Stimulated activated CD4-positive, alpha-beta T cell treated with anti-CD3 and anti-CD28 coated beads, Interleukin-1b, Interleukin-23, amount 100 ng/mL, for 48 hours (primary cell): ENCODE measurements at regions not wholly inside any gene's neighbourhood (a gene's known extent, or its start where the extent isn't known, plus 50 kb on each side); places are given as distances from the start of the nearest gene placed in this dataset.
"Not testable (repeated sequence)": the region's sequence is repeated elsewhere in the genome, so short reads cannot be mapped to it uniquely, and the experiment has no call there.

ENCODE experiments used
- DNase-seq: peaks from one replicate; pipeline ENCODE4 v3.0.0-alpha.2; 2020

GRCh38 chr9:17846948-17847655, 268.2 kb downstream of the SH3GL2 start:
- DNase-seq, result no peak

DNA sequence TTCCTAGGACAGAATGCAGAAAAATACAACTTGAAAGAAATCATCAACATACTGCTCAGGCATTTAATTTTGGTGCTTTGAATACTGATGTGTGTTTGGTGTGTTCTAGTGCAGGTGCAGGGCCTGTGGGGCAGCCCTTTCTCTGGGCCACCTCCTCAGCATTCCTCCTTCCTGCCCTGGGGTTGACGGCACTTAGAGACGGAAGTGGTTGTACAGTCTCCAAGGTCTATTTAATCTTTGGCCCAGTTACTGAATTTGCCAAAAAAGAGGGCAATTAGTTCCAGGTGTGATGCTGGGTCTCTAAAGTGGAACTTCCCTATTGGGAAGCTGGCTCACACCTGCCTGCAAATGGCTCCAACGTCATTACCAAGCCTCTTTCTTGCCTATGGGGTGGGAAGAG, 269.0 kb downstream of the SH3GL2 start:
- DNase-seq, result no peak

- no peak for DNase-seq
Observed at GRCh38 chr9:17852108-17852507, 273.2 kb downstream of the SH3GL2 start.

DNA sequence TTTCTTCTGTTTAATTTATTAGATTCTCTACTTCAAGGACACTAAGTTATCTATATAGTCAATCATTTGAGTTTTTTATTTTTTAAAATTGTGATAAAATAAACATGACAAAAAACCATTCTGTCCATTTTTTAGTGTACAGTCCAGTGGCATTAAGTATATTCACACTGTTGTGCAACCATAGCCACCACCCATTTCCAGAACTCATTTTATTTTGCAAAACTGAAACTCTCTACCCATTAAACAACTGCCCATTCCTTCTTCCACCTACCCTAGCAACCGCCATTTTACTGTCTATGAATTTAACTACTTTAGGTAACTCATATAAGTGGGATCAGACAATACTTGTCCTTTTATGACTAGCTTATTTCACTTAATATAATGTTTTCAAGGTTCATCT, 275.6 kb downstream of the SH3GL2 start:
- no peak for DNase-seq

DNA sequence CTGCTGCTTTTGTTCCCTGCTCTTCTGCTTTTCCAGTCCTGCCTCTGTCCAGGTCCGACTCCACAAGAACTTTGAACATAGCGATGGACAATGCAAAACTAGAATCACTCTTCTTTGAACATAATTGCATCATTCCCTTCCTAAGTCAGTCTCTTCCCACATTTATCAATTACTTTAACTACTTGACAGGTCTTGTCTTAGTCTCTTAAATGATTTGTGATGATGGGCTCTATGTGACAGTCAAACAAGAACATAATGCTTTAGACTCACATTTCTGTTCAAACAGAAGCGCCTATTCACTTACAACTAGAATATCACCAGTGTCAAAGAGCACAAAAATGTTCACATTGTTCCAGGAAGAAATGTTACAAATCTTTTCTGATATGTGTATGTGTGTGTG, 278.1 kb downstream of the SH3GL2 start:
- DNase-seq, result no peak

GRCh38 chr9:17859228-17859627, 280.4 kb downstream of the SH3GL2 start:
- DNase-seq, result no peak

DNA sequence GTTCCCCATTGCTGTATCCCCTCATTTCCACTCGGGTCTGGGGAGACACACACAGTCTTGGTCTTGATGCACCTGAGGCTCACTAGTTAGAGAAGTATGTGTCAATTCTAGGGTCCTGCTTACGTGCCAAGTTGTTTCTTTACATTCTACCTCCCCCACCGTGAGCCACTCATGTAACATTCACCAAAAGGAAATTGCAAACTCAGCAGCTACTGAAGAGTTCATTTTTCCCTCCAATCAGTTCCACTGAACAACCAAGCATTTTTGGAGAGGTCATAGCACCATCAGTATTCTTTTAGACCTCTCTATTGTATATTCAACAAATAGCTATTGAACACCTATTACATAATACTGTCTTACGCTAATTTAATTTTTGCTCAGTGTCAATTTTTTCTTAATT, 281.1 kb downstream of the SH3GL2 start:
- DNase-seq, result no peak

DNA sequence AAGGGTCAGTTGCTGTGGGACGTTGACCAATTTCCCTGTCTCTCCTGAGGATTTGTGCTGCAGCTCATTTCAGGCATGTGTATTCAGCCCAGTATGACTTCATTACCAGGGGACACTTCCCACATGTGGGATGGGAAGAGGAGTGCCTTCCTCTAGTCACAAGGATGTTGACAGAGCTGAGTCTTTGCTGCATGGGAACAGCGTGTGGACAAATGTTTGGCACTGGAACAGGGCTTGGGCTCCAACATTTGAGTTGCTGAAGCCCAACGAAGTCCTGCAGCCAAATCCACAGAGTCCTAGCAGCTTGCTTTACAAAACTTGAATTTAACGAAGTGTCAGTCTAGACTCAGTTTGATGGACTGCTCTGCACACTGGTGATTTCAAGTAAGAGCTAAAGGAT, 283.2 kb downstream of the SH3GL2 start:
- no peak for DNase-seq

DNA sequence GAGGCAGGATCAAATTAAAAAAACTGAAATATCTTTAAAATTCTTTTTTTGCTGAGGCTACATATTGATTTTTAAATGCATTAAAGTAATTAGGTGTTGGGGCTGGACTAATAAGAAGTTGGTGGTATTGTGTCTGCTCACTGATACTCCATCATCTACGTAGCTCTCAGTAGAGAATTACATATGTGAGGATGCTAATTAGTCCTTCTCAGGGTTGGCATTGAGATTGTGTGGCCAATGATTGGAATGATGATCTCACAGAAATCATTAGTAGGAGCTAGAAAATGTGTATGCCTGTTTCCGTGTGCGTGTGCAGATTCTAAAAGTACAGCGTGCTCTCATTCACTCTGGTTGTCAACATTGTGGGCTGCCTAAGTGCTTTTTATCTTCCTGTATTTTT, 283.8 kb downstream of the SH3GL2 start:
- no peak for DNase-seq

- DNase-seq, result no peak
Observed at GRCh38 chr9:17863213-17863883, 284.5 kb downstream of the SH3GL2 start.

DNA sequence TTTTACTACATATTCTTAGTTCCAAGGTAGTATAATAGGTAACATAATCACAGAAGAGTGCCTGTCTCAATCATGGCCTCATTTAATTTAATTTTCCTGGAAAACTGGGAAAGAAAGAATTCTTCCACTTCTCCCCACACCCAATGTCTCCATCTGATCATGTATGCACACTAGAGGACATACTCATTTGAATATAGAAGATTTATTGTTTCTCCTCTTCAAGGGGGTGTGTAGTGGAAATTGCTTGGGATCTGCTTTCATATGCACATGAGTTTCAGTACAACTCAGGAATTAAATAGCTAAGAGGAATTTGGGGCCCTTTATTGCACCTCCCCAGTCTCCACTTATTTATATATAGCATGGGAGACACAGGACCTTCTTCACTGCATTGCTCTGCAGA, 285.1 kb downstream of the SH3GL2 start:
- DNase-seq, result no peak

- DNase-seq, result no peak
Observed at GRCh38 chr9:17864951-17865350, 286.1 kb downstream of the SH3GL2 start.

- no peak for DNase-seq
Observed at GRCh38 chr9:17865881-17866280, 287.0 kb downstream of the SH3GL2 start.

- no peak for DNase-seq
Observed at GRCh38 chr9:17870722-17871121, 291.9 kb downstream of the SH3GL2 start.

DNA sequence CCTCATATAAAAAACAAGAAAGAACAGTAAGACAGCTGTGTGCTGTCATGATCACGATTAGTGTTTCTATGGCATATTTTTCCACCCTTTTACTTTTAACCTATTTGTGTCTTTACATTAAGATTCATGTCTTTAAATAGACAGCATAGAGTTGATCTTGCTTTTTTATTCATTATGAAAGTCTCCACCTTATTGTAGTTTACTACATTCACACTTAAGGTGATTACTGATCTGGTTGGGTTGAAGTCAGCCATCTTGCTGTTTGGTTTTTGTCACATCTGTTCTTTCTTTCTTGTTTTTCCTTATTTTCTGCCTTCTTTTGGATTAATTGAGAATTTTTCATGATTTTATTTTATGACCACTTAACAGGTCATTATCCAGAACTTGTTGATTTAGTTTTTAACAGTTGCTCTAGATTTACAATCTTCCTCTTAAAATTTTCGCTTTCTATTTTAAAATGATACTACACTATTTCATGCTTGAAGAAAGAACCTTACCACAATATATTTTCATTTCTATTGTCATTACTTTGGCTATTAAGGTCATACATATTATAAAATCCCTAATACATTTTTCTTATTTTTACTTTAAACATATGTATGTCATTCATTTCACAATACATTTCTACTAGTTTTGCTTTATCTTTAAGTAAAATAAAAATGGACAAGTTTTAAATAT, 292.5 kb downstream of the SH3GL2 start:
- no peak for DNase-seq

DNA sequence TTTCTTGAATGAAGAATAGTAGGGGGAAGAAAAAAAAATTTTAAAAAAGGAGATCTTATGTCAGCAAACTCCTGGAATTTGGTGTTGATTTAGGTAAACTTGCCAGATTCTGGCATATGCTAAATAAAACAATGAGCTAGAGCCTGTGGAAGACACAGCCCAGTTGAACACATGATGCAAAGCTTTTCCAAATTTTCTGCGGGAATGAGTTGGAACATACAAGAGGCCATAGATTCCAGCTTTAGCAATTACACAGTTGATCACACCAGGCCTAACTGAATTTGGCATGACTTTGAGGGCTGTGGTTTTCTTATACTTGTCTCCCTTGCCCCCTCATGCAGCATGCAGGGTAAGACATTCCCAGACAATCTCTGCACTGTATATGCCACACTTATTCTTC, 297.0 kb downstream of the SH3GL2 start:
- no peak for DNase-seq

- DNase-seq, result no peak
Observed at GRCh38 chr9:17876687-17877086, 297.8 kb downstream of the SH3GL2 start.

DNA sequence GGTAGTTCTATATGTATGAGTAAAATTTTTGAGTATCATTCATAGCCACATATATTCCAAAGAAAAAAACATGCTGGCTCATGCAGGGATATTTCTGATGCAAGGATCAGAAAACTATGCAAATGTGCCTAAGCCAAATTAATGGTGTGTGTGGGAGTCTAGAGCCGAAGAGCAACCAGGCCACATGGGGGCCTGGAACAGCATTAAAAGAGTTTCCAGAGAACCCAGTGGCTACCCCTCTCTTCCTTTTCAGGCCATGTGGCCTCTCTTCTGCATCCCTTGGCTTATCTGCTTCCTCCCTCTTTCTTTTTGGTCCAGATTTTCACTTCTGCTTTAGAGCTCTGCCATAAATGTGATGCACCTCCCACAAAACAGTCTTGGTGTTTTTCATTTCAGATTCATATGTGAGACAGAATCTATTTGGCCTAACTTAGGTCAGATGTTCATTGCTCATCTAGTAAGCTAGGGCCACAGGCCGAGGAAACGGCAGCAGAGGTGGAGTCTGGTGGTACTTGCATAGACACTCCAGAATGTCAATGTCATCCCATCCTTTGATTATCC, 300.0 kb downstream of the SH3GL2 start:
- no peak for DNase-seq

DNA sequence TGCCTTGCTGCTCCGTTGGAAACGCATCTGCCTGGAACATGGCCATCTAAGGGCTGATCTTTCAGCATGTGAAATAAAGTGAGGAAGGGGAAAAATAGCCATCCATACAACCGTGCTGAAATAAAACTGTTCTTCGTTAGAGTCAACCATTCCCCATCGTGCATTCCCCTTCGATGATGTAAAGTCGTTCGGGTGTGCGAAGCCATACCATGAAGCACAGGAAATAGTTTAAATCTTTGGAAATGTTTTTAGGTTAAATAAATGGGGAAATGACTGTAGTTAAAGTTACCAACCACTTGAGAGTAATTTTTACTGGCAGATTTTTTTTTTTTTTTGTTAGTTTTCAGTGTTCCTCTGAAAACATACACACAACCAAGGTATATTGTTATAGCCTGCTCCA, 302.5 kb downstream of the SH3GL2 start:
- DNase-seq, result no peak

GRCh38 chr9:17882688-17883594, 304.1 kb downstream of the SH3GL2 start:
- DNase-seq, result no peak

- no peak for DNase-seq
Observed at GRCh38 chr9:17888066-17888465, 309.2 kb downstream of the SH3GL2 start.

DNA sequence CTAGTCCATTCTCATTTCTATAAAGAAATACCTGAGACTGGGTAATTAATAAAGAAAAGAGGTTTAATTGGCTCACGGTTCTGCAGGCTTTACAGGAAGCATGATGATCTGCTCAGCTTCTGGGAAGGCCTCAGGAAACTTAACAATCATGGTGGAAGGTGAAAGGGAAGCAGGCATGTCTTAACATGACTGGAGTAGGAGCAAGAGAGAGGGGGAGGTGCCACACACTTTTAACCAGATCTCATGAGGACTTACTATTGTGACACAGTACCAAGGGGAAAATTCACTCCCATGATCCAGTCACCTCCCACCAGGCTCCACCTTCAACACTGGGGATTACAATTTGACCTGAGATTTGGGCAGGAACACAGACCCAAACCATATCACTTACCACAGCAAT, 310.1 kb downstream of the SH3GL2 start:
- DNase-seq, result not testable (repeated sequence)
